H1 (cell line): ENCODE measurements at regions not wholly inside any gene's neighbourhood (a gene's known extent, or its start where the extent isn't known, plus 50 kb on each side); places are given as distances from the start of the nearest gene placed in this dataset.

Experiments
- TF ChIP-seq, protein P1 (sequence below): fragments of 300-600 bp; sonication (generic); IDR thresholded peaks from 2 replicates; pipeline ENCODE4 v1.7.1; 2012; ENCODE audit warnings: low read length, moderate library complexity, mild to moderate bottlenecking, inconsistent platforms; ENCODE audit not compliant: insufficient replicate concordance

DNA sequence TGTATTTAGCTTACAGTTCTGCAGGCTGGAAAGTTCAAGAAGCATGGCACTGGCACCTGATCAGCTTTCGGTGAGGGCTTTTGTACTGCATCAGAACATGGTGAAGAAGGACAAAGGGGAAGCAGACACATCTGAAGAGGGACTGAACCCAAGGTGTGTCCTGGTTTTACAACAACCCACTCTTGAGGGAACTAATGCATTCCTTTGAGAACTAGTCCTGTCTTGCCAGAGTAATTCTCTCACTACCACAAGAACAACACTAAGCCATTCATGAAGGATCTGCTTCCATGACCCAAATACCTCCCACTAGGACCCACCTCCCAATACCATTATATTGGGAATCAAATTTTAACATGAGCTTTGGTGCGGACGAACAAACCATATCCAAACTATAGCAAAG, 93.6 kb downstream of the RFC3 start (continued):
- TF ChIP-seq, protein P1, sequence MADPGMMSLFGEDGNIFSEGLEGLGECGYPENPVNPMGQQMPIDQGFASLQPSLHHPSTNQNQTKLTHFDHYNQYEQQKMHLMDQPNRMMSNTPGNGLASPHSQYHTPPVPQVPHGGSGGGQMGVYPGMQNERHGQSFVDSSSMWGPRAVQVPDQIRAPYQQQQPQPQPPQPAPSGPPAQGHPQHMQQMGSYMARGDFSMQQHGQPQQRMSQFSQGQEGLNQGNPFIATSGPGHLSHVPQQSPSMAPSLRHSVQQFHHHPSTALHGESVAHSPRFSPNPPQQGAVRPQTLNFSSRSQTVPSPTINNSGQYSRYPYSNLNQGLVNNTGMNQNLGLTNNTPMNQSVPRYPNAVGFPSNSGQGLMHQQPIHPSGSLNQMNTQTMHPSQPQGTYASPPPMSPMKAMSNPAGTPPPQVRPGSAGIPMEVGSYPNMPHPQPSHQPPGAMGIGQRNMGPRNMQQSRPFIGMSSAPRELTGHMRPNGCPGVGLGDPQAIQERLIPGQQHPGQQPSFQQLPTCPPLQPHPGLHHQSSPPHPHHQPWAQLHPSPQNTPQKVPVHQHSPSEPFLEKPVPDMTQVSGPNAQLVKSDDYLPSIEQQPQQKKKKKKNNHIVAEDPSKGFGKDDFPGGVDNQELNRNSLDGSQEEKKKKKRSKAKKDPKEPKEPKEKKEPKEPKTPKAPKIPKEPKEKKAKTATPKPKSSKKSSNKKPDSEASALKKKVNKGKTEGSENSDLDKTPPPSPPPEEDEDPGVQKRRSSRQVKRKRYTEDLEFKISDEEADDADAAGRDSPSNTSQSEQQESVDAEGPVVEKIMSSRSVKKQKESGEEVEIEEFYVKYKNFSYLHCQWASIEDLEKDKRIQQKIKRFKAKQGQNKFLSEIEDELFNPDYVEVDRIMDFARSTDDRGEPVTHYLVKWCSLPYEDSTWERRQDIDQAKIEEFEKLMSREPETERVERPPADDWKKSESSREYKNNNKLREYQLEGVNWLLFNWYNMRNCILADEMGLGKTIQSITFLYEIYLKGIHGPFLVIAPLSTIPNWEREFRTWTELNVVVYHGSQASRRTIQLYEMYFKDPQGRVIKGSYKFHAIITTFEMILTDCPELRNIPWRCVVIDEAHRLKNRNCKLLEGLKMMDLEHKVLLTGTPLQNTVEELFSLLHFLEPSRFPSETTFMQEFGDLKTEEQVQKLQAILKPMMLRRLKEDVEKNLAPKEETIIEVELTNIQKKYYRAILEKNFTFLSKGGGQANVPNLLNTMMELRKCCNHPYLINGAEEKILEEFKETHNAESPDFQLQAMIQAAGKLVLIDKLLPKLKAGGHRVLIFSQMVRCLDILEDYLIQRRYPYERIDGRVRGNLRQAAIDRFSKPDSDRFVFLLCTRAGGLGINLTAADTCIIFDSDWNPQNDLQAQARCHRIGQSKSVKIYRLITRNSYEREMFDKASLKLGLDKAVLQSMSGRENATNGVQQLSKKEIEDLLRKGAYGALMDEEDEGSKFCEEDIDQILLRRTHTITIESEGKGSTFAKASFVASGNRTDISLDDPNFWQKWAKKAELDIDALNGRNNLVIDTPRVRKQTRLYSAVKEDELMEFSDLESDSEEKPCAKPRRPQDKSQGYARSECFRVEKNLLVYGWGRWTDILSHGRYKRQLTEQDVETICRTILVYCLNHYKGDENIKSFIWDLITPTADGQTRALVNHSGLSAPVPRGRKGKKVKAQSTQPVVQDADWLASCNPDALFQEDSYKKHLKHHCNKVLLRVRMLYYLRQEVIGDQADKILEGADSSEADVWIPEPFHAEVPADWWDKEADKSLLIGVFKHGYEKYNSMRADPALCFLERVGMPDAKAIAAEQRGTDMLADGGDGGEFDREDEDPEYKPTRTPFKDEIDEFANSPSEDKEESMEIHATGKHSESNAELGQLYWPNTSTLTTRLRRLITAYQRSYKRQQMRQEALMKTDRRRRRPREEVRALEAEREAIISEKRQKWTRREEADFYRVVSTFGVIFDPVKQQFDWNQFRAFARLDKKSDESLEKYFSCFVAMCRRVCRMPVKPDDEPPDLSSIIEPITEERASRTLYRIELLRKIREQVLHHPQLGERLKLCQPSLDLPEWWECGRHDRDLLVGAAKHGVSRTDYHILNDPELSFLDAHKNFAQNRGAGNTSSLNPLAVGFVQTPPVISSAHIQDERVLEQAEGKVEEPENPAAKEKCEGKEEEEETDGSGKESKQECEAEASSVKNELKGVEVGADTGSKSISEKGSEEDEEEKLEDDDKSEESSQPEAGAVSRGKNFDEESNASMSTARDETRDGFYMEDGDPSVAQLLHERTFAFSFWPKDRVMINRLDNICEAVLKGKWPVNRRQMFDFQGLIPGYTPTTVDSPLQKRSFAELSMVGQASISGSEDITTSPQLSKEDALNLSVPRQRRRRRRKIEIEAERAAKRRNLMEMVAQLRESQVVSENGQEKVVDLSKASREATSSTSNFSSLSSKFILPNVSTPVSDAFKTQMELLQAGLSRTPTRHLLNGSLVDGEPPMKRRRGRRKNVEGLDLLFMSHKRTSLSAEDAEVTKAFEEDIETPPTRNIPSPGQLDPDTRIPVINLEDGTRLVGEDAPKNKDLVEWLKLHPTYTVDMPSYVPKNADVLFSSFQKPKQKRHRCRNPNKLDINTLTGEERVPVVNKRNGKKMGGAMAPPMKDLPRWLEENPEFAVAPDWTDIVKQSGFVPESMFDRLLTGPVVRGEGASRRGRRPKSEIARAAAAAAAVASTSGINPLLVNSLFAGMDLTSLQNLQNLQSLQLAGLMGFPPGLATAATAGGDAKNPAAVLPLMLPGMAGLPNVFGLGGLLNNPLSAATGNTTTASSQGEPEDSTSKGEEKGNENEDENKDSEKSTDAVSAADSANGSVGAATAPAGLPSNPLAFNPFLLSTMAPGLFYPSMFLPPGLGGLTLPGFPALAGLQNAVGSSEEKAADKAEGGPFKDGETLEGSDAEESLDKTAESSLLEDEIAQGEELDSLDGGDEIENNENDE = no peak
